ENCODE measurements at regions not wholly inside any gene's neighbourhood (a gene's known extent, or its start where the extent isn't known, plus 50 kb on each side); places are given as distances from the start of the nearest gene placed in this dataset.

- Histone ChIP-seq H3K27ac (no peak overlapping the region), H3K9ac (no peak overlapping the region), H3K27me3 (ENCODE audit: insufficient read depth, low read depth) (no peaks in the 10 kb centered on the region), H3K79me2 (ENCODE audit: insufficient read depth, low read depth) (no peaks in the 10 kb centered on the region), H2AFZ (ENCODE audit: low read depth) (no peak overlapping the region), H3K4me1 (ENCODE audit: low read depth, poor library complexity, severe bottlenecking) (no peaks in the 10 kb centered on the region), H3K4me2 (no peak overlapping the region), H4K20me1 (ENCODE audit: insufficient read depth) (no peaks in the 10 kb centered on the region), H3K36me3 (ENCODE audit: insufficient read depth) (no peaks in the 10 kb centered on the region), H3K4me3 (IDR thresholded peaks at IDR 0.05; ENCODE audit: insufficient read depth, low read depth, low read length) (no peak overlapping the region)
- no peak for TF ChIP-seq CTCF (conservative IDR thresholded peaks at IDR 0.05; ENCODE audit: low read depth, low read length)
These were observed 92.9 kb downstream of the TPRA1 start for GRCh38 chr3:127497676-127498075.

- H2AFZ ChIP-seq (ENCODE audit: low read depth): no peak overlapping the region
- no peaks in the 10 kb centered on the region for H3K79me2 ChIP-seq (ENCODE audit: insufficient read depth, low read depth)
- H3K36me3 ChIP-seq (ENCODE audit: insufficient read depth): no peaks in the 10 kb centered on the region
- H3K9ac ChIP-seq: no peak overlapping the region
- H3K27ac ChIP-seq: no peak overlapping the region
- H3K4me3 ChIP-seq (IDR thresholded peaks at IDR 0.05; ENCODE audit: insufficient read depth, low read depth, low read length): no peak overlapping the region
- no peak for TF ChIP-seq CTCF (conservative IDR thresholded peaks at IDR 0.05; ENCODE audit: low read depth, low read length)
- H3K27me3 ChIP-seq (ENCODE audit: insufficient read depth, low read depth): no peaks in the 10 kb centered on the region
- H4K20me1 ChIP-seq (ENCODE audit: insufficient read depth): no peaks in the 10 kb centered on the region
- H3K4me1 ChIP-seq (ENCODE audit: low read depth, poor library complexity, severe bottlenecking): no peaks in the 10 kb centered on the region
- H3K4me2 ChIP-seq: no peak overlapping the region
These were observed 93.4 kb downstream of the TPRA1 start for GRCh38 chr3:127497166-127497565.

GRCh38 chr3:127495821-127496655 lies 94.5 kb downstream of the TPRA1 start:
- no peaks in the 10 kb centered on the region for H3K79me2 ChIP-seq (ENCODE audit: insufficient read depth, low read depth)
- H2AFZ ChIP-seq (ENCODE audit: low read depth): no peak overlapping the region
- TF ChIP-seq CTCF (conservative IDR thresholded peaks at IDR 0.05; ENCODE audit: low read depth, low read length): no peak
- H4K20me1 ChIP-seq (ENCODE audit: insufficient read depth): no peaks in the 10 kb centered on the region
- H3K36me3 ChIP-seq (ENCODE audit: insufficient read depth): no peaks in the 10 kb centered on the region
- H3K9ac ChIP-seq: no peak overlapping the region
- H3K27ac ChIP-seq: no peak overlapping the region
- H3K4me1 ChIP-seq (ENCODE audit: low read depth, poor library complexity, severe bottlenecking): no peaks in the 10 kb centered on the region
- H3K4me2 ChIP-seq: no peak overlapping the region
- no peaks in the 10 kb centered on the region for H3K27me3 ChIP-seq (ENCODE audit: insufficient read depth, low read depth)
- no peak overlapping the region for H3K4me3 ChIP-seq (IDR thresholded peaks at IDR 0.05; ENCODE audit: insufficient read depth, low read depth, low read length)

- H3K27me3 ChIP-seq (ENCODE audit: insufficient read depth, low read depth): no peaks in the 10 kb centered on the region
- H4K20me1 ChIP-seq (ENCODE audit: insufficient read depth): no peaks in the 10 kb centered on the region
- H3K9ac ChIP-seq: no peak overlapping the region
- no peak for TF ChIP-seq CTCF (conservative IDR thresholded peaks at IDR 0.05; ENCODE audit: low read depth, low read length)
- no peak overlapping the region for H3K4me2 ChIP-seq
- H3K79me2 ChIP-seq (ENCODE audit: insufficient read depth, low read depth): no peaks in the 10 kb centered on the region
- H2AFZ ChIP-seq (ENCODE audit: low read depth): no peak overlapping the region
- no peaks in the 10 kb centered on the region for H3K36me3 ChIP-seq (ENCODE audit: insufficient read depth)
- H3K4me3 ChIP-seq (IDR thresholded peaks at IDR 0.05; ENCODE audit: insufficient read depth, low read depth, low read length): no peak overlapping the region
- no peaks in the 10 kb centered on the region for H3K4me1 ChIP-seq (ENCODE audit: low read depth, poor library complexity, severe bottlenecking)
- H3K27ac ChIP-seq: no peak overlapping the region
These were observed 96.4 kb downstream of the TPRA1 start for GRCh38 chr3:127493924-127494646.
